Upper lobe of right lung (tissue), 1 donor: ENCODE measurements at regions not wholly inside any gene's neighbourhood (a gene's known extent, or its start where the extent isn't known, plus 50 kb on each side); places are given as distances from the start of the nearest gene placed in this dataset.

Source experiments
- ATAC-seq: fragments of 200-7000 bp; cut with Tn5 transposase; one replicate; pipeline ENCODE4 v1.9.1; 2020; ENCODE audit warnings: mild to moderate bottlenecking, moderate library complexity
- DNase-seq: peaks from one replicate; pipeline ENCODE4 v3.0.0-alpha.2; 2020
- H3K27ac ChIP-seq: fragments of 200-600 bp; one replicate; pipeline ENCODE4 v1.8.0; 2022
- H3K27me3 ChIP-seq: fragments of 200-600 bp; one replicate; pipeline ENCODE4 v1.8.0; 2022; ENCODE audit warnings: mild to moderate bottlenecking
- H3K36me3 ChIP-seq: fragments of 200-600 bp; one replicate; pipeline ENCODE4 v1.8.0; 2022
- H3K4me1 ChIP-seq: fragments of 200-600 bp; one replicate; pipeline ENCODE4 v1.8.0; 2022
- H3K4me3 ChIP-seq: fragments of 200-600 bp; one replicate; pipeline ENCODE4 v1.8.0; 2022; ENCODE audit warnings: mild to moderate bottlenecking
- H3K9me3 ChIP-seq: fragments of 200-600 bp; one replicate; pipeline ENCODE4 v1.8.0; 2022
- intact Hi-C: fragments of 100-400 bp; cut with DNase I; formaldehyde crosslinking; loops from one replicate; pipeline ENCODE4 v1.11.0; 2022
- TF ChIP-seq, protein P1 (sequence below): fragments of 200-600 bp; IDR thresholded peaks from one replicate; pipeline ENCODE4 v1.8.0; 2022; ENCODE audit warnings: antibody characterized with exemption
- donor health status: DM: no; HTN: yes; CAD: no; lungs with severe emphysema.

DNA sequence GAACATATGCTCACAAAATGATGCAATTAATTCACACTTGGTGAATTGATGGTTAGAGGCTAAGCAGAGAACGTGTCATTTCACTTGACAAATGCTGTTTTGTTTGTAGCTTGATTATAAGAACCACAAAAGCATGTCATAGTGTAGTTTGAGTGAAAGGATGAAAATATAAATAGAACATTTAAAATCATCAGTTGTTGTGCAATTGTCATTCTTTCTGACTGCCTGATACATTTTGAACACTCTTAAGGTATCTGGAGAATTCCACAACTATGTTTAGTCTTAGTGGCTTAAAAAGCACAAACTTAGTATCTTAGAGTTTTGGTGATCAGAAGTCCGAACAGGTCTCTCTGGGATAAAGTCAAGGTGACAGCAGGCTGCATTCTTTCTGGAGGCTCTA lies 129.4 kb downstream of the BASP1 start:
- DNase-seq, result no peak
- no peaks in the 10 kb centered on the region for H3K9me3 ChIP-seq
- intact Hi-C loops, result no loop called here

DNA sequence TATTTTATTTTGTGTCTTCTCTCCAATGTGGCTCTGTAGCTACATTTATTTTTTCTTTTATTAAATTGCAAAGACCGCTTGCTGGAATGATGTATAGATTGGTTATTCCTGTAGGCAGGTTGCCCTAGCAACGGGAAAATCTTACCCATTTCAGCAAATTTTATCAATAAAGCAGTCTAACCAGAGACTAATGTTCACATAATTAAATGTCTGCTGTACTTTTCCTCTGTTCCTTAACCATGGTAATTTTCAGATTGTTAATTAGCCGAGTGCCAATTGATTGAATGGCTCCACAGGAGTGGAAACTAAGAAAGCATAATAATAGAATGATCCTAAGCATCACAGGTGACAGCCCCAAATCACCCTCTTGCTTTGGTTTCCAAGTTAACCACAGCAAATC lies 134.8 kb downstream of the BASP1 start:
- DNase-seq, result no peak
- Histone ChIP-seq H3K27me3 (no peaks in the 10 kb centered on the region), H3K36me3 (no peaks in the 10 kb centered on the region), H3K9me3 (no peaks in the 10 kb centered on the region), H3K4me3 (no peak overlapping the region), H3K27ac (no peak overlapping the region), H3K4me1 (no peaks in the 10 kb centered on the region)
- intact Hi-C loops, result no loop called here
- TF ChIP-seq, protein P1, sequence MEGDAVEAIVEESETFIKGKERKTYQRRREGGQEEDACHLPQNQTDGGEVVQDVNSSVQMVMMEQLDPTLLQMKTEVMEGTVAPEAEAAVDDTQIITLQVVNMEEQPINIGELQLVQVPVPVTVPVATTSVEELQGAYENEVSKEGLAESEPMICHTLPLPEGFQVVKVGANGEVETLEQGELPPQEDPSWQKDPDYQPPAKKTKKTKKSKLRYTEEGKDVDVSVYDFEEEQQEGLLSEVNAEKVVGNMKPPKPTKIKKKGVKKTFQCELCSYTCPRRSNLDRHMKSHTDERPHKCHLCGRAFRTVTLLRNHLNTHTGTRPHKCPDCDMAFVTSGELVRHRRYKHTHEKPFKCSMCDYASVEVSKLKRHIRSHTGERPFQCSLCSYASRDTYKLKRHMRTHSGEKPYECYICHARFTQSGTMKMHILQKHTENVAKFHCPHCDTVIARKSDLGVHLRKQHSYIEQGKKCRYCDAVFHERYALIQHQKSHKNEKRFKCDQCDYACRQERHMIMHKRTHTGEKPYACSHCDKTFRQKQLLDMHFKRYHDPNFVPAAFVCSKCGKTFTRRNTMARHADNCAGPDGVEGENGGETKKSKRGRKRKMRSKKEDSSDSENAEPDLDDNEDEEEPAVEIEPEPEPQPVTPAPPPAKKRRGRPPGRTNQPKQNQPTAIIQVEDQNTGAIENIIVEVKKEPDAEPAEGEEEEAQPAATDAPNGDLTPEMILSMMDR, result no peak
- ATAC-seq, result no peak

More for the DNA sequence above, 129.4 kb downstream of the BASP1 start:
- no peak overlapping the region for H3K27ac ChIP-seq
- no peaks in the 10 kb centered on the region for H3K4me1 ChIP-seq
- no peak overlapping the region for H3K4me3 ChIP-seq
- ATAC-seq, result no peak
- TF ChIP-seq, protein P1, result no peak
- no peaks in the 10 kb centered on the region for H3K27me3 ChIP-seq
- H3K36me3 ChIP-seq, result no peaks in the 10 kb centered on the region

DNA sequence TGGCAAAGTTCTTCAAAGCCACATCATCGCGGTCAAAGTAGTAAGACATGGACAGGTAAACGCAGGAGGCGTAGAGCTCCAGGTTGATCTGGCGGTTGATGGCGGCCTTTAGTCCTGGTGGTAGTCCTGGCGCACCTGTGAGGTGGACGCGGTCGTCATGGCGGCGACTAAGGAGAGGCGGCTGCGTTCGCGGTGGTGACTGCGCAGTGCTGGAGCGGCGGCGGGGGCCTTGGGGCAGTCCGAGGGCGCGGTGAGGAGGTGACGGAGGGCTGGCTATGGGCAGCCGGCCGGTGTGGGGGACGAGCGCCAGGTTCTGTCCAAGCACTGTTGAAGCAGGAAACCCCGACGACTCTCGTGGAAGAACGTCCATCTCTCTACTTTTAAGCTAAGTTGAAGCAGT lies 136.8 kb downstream of the BASP1 start:
- no peak overlapping the region for H3K4me3 ChIP-seq
- no peak for DNase-seq
- no peaks in the 10 kb centered on the region for H3K4me1 ChIP-seq
- no peaks in the 10 kb centered on the region for H3K36me3 ChIP-seq
- ATAC-seq, result no peak
- H3K9me3 ChIP-seq, result no peaks in the 10 kb centered on the region
- H3K27me3 ChIP-seq, result no peaks in the 10 kb centered on the region
- TF ChIP-seq, protein P1, result no peak
- intact Hi-C loops, result no loop called here
- no peak overlapping the region for H3K27ac ChIP-seq

DNA sequence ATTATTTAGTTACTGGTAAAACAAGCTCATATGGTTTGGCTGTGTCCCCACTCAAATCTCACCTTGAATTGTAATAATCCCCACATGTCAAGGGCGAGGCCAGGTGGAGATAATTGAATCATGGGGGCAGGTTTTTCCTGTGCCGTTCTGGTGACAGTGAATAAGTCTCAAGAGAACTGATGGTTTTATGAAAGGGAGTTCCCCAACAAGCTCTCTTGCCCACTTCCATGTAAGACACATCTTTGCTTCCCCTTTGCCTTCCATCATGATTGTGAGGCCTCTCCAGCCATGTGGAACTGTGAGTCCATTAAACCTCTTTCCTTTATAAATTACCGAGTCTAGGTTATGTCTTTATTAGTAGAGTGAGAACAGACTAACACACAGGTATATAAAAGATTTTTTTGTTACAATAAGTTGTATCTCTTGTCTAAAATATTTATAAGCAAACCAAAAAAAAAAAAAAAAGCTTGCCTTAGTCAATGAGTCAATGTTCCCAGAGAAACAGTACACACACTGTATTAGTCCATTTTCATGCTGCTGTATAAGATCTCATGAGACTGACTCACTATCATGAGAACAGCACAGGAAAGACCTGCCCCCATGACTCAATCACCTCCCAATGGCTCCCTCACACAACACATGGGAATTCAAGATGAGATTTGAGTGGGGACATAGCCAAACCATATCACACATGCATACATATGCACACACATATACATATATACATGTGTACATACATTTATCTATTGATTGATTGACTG lies 138.3 kb downstream of the BASP1 start:
- TF ChIP-seq, protein P1, result no peak
- Histone ChIP-seq H3K36me3 (no peaks in the 10 kb centered on the region), H3K4me3 (no peak overlapping the region), H3K4me1 (no peaks in the 10 kb centered on the region), H3K9me3 (no peaks in the 10 kb centered on the region), H3K27ac (no peak overlapping the region), H3K27me3 (no peaks in the 10 kb centered on the region)
- DNase-seq (no peak), ATAC-seq (no peak)
- intact Hi-C loops, result no loop called here

DNA sequence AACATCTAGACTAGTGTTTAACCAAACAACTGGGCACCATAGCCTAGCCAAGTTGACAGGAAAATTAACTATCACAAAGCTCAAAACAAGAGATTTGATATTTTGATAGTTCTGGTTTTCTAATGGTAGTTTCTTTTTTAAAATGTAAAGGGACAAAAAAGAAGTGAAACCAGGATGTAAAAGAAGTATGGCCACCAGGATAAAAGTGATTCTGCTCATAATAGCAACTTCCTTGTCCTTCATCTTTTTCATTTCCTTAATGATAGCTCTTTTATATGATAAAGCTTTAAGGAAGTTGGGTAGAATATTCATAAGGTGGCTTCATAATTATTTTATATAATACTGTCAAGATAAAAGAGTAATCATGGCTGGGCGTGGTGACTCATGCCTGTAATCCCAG lies 139.1 kb downstream of the BASP1 start:
- intact Hi-C loops, result no loop called here
- TF ChIP-seq, protein P1, result no peak
- Histone ChIP-seq H3K4me3 (no peak overlapping the region), H3K9me3 (no peaks in the 10 kb centered on the region), H3K27ac (no peak overlapping the region), H3K27me3 (no peaks in the 10 kb centered on the region), H3K36me3 (no peaks in the 10 kb centered on the region), H3K4me1 (no peaks in the 10 kb centered on the region)
- ATAC-seq, result no peak
- no peak for DNase-seq

DNA sequence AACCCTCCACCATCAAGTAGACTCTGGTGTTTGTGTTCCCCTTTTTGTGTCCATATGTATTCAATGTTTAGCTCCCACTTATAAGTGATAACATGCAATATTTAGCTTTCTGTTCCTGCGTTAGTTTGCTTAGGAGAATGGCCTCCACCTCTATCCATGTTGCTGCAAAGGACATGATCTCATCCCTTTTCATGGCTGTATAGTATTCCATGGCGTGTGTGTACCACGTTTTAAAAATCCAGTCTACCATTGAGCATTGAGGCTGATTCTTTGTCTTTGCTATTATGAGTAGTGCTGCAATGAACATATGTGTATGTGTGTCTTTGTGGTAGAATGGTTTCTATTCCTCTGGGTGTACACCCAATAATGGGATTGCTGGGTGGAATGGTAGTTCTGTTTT lies 140.1 kb downstream of the BASP1 start:
- H3K27me3 ChIP-seq, result no peaks in the 10 kb centered on the region
- no peak overlapping the region for H3K4me3 ChIP-seq
- H3K4me1 ChIP-seq, result no peaks in the 10 kb centered on the region
- H3K36me3 ChIP-seq, result no peaks in the 10 kb centered on the region
- no peak overlapping the region for H3K27ac ChIP-seq
- intact Hi-C loops, result no loop called here
- DNase-seq (no peak), ATAC-seq (no peak)
- no peaks in the 10 kb centered on the region for H3K9me3 ChIP-seq
- TF ChIP-seq, protein P1, result no peak
